GM12878 (cell line): ENCODE measurements at regions not wholly inside any gene's neighbourhood (a gene's known extent, or its start where the extent isn't known, plus 50 kb on each side); places are given as distances from the start of the nearest gene placed in this dataset.

Source experiments
- ATAC-seq: fragments of 200-7000 bp; cut with Tn5 transposase; 3 replicates; pipeline ENCODE4 v1.9.1; 2020; ENCODE audit warnings: mild to moderate bottlenecking, moderate library complexity
- BruUV-seq: library from RNA; stranded (reverse); fragments of 400-500 nt; replicated peaks from 2 replicates; lab custom pipeline; 2021; lab: Mats Ljungman, UMichigan
- CTCF ChIA-PET: fragments of 300-600 bp; sonication (Branson Sonifier 250); formaldehyde crosslinking; extraction: SDS; loops from one replicate; lab custom pipeline; 2021; ENCODE audit warnings: inconsistent platforms; lab: Yijun Ruan, JAX
- POLR2A ChIA-PET: fragments of 350-600 bp; formaldehyde crosslinking; extraction: SDS; loops from one replicate; lab custom pipeline; 2021; ENCODE audit warnings: inconsistent platforms; lab: Charles Lee
- RAD21 ChIA-PET: fragments of 300-600 bp; sonication (Branson Sonifier 250); formaldehyde crosslinking; loops from one replicate; lab custom pipeline; 2023; ENCODE audit warnings: antibody characterized with exemption; ENCODE audit not compliant: unreplicated experiment; lab: Charles Lee
- SMC1A ChIA-PET: fragments of 300-600 bp; sonication (Branson Sonifier 250); formaldehyde crosslinking; loops from one replicate; lab custom pipeline; 2023; ENCODE audit not compliant: unreplicated experiment, uncharacterized antibody; lab: Charles Lee
- DNase-seq: peaks from one replicate; pipeline ENCODE4 v3.0.0-alpha.2; 2011; ENCODE audit warnings: low read depth, low spot score
- FAIRE-seq: peaks from 3 replicates; lab custom pipeline; 2011; peaks lifted over from hg19 to GRCh38; lab: Jason Lieb, UNC
- H2AFZ ChIP-seq: 2 replicates; pipeline ENCODE4 v1.6.0; 2011; ENCODE audit warnings: low read depth, low read length, control low read depth; ENCODE audit not compliant: control insufficient read depth
- H3K27ac ChIP-seq: 2 replicates; pipeline ENCODE4 v1.5.1; 2011; ENCODE audit warnings: control low read depth; ENCODE audit not compliant: control insufficient read depth, insufficient read depth
- H3K27me3 ChIP-seq, 2 experiments: replicated peaks in 1 of 2; 2 replicates each; pipeline versions ENCODE4 v1.6.0 to v1.6.1; 2011; ENCODE audit warnings: low read length in 1 of 2; ENCODE audit not compliant: control insufficient read depth in 2 of 2, insufficient read depth in 2 of 2
- H3K36me3 ChIP-seq, 2 experiments: 2 replicates each; pipeline ENCODE4 v1.5.1; 2011; ENCODE audit warnings: low read length in 1 of 2; ENCODE audit not compliant: control insufficient read depth in 2 of 2, insufficient read depth in 2 of 2
- H3K4me1 ChIP-seq: 2 replicates; pipeline ENCODE4 v1.6.1; 2011; ENCODE audit warnings: mild to moderate bottlenecking, low read length, moderate library complexity, mixed read lengths; ENCODE audit not compliant: control insufficient read depth, insufficient read depth
- H3K4me2 ChIP-seq: 2 replicates; pipeline ENCODE4 v1.6.0; 2011; ENCODE audit warnings: control low read depth; ENCODE audit not compliant: control insufficient read depth, insufficient read depth
- H3K4me3 ChIP-seq: fragments of 200-600 bp; sonication (generic); 2 replicates; pipeline ENCODE4 v1.5.1; 2016
- H3K79me2 ChIP-seq: 2 replicates; pipeline ENCODE4 v1.6.0; 2011; ENCODE audit warnings: low read length; ENCODE audit not compliant: control insufficient read depth, insufficient read depth
- H3K9ac ChIP-seq: 2 replicates; pipeline ENCODE4 v1.8.0; 2011; ENCODE audit warnings: low read length, control low read depth, mixed read lengths; ENCODE audit not compliant: control insufficient read depth, insufficient read depth
- H3K9me3 ChIP-seq: replicated peaks from 3 replicates; pipeline ENCODE4 v1.5.1; 2011; ENCODE audit warnings: mild to moderate bottlenecking, low read length; ENCODE audit not compliant: control insufficient read depth, insufficient read depth
- H4K20me1 ChIP-seq: 2 replicates; pipeline ENCODE4 v1.6.0; 2011; ENCODE audit not compliant: control insufficient read depth, insufficient read depth
- ASH2L ChIP-seq: fragments of 300-600, 200-600 bp; sonication (generic); IDR thresholded peaks from 2 replicates; pipeline ENCODE4 v1.6.1; 2017; ENCODE audit warnings: low read depth, mild to moderate bottlenecking, borderline replicate concordance
- BCL11A ChIP-seq: IDR thresholded peaks from 2 replicates; pipeline ENCODE4 v1.6.1; 2011; ENCODE audit warnings: low read depth, low read length
- CHD1 ChIP-seq: IDR thresholded peaks from 2 replicates; pipeline ENCODE4 v1.6.1; 2012; ENCODE audit warnings: low read depth, low read length, improper control_type of control experiment
- EP300 ChIP-seq, 2 experiments: fragments of 150-350 bp in 1 of 2; IDR thresholded peaks; 2 replicates each; pipeline ENCODE4 v1.6.1; 2011 to 2012; ENCODE audit warnings: low read depth in 2 of 2, low read length in 2 of 2, borderline replicate concordance in 1 of 2, improper control_type of control experiment in 1 of 2, inconsistent platforms in 1 of 2; ENCODE audit not compliant: control insufficient read depth in 1 of 2
- ETV6 ChIP-seq, 2 experiments: fragments of 450-650 bp in 1 of 2; IDR thresholded peaks in 1 of 2; conservative IDR thresholded peaks in 1 of 2; 2 replicates each; pipeline ENCODE4 v1.6.1; 2014; ENCODE audit warnings: antibody characterized with exemption in 1 of 2, borderline replicate concordance in 1 of 2, low read depth in 1 of 2, mild to moderate bottlenecking in 1 of 2, moderate library complexity in 1 of 2
- GATAD2B ChIP-seq: fragments of 450-650 bp; conservative IDR thresholded peaks from 2 replicates; pipeline ENCODE4 v1.6.1; 2017; ENCODE audit warnings: low read depth, mild to moderate bottlenecking, moderate library complexity
- PAX5 ChIP-seq: IDR thresholded peaks from 2 replicates; pipeline ENCODE4 v1.6.1; 2011; ENCODE audit warnings: low read depth, low read length, borderline replicate concordance
- SIX5 ChIP-seq: IDR thresholded peaks from 2 replicates; pipeline ENCODE4 v1.6.1; 2011; ENCODE audit warnings: mild to moderate bottlenecking, low read depth, low read length, moderate library complexity; ENCODE audit not compliant: severe bottlenecking
- SMAD1 ChIP-seq: fragments of 450-650 bp; IDR thresholded peaks from 2 replicates; pipeline ENCODE4 v1.6.1; 2018; ENCODE audit warnings: mild to moderate bottlenecking, low read depth; ENCODE audit not compliant: partially characterized antibody
- TBL1XR1 ChIP-seq: IDR thresholded peaks from 2 replicates; pipeline ENCODE4 v1.6.1; 2012; ENCODE audit warnings: low read depth, low read length, improper control_type of control experiment
- TCF7 ChIP-seq: IDR thresholded peaks from 2 replicates; pipeline ENCODE4 v1.6.1; 2014; ENCODE audit warnings: antibody characterized with exemption, borderline replicate concordance
- WGBS: methylation state at CpG from one replicate; pipeline ENCODE4 v1.1.6; 2016; ENCODE audit warnings: low lambda C conversion rate; ENCODE audit not compliant: insufficient replicate concordance, insufficient coverage; ENCODE audit errors: missing lambda C conversion rate; 5-methylcytosine and 5-hydroxymethylcytosine counted together
- in situ Hi-C: fragments of 300-500 bp; cut with MboI; formaldehyde crosslinking; loops from 9 replicates; pipeline ENCODE4 v1.14.3; 2018; ENCODE audit warnings: mixed read lengths
- intact Hi-C: fragments of 100-400 bp; cut with micrococcal nuclease; formaldehyde crosslinking; loops from one replicate; pipeline ENCODE4 v1.14.2; 2022; ENCODE audit not compliant: unreplicated experiment
- TF ChIP-seq, protein P1 (sequence below): fragments of 450-650 bp; IDR thresholded peaks from 2 replicates; pipeline ENCODE4 v1.6.1; 2017; ENCODE audit warnings: mild to moderate bottlenecking, moderate library complexity
- TF ChIP-seq, protein P2 (sequence below): IDR thresholded peaks from 2 replicates; pipeline ENCODE4 v1.6.1; 2011; ENCODE audit warnings: mild to moderate bottlenecking, low read depth, low read length, moderate library complexity; ENCODE audit not compliant: insufficient replicate concordance
- TF ChIP-seq, protein P3 (sequence below): fragments of 450-650 bp; formaldehyde crosslinking; IDR thresholded peaks from 2 replicates; pipeline ENCODE4 v1.5.0; 2022; ENCODE audit warnings: mild to moderate bottlenecking, missing genetic modification characterization
- TF ChIP-seq, protein P4 (sequence below): fragments of 450-650 bp; IDR thresholded peaks from 2 replicates; pipeline ENCODE4 v1.6.1; 2016; ENCODE audit warnings: mild to moderate bottlenecking

DNA sequence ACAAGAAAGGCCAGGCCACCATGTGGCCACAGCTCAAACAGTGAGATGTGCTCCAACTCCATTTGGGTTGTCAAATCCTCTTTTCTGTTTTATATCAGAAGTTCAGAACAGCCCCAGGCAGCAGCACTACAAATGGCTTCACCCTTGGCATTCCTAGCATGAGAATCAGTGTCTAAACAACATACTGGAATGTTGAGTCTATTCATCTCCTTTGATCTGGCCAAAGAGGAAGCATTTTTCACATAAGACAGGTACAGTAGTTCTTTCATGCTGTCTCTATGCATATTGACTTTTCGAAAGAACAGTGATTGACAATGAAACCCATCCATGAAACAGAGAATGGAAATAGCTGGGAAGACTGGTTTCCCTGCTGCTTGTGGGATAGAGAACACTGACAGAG lies 289.5 kb downstream of the USP46 start:
- CTCF ChIA-PET = no interaction called here
- POLR2A ChIA-PET = no interaction called here
- no peak for DNase-seq
- H4K20me1 ChIP-seq = no peaks in the 10 kb centered on the region
- H3K9me3 ChIP-seq = no peaks in the 10 kb centered on the region
- H3K79me2 ChIP-seq = no peaks in the 10 kb centered on the region
- WGBS = 7% methylated on average over 1 of the region's 1 CpG
- no peak overlapping the region for H3K27ac ChIP-seq
- no peak overlapping the region for H3K9ac ChIP-seq
- H3K27me3 ChIP-seq = no peaks in the 10 kb centered on the region
- SMC1A ChIA-PET = no interaction called here
- FAIRE-seq = no peak
- H3K36me3 ChIP-seq = no peaks in the 10 kb centered on the region
- in situ Hi-C loops = loop anchor here (5.0 kb wide), 1 partner anchor 293 kb away; no protein-coding TSS in a partner anchor
- H3K4me3 ChIP-seq = no peak overlapping the region
- intact Hi-C loops = loop anchor here (10.0 kb wide), 1 partner anchor 215 kb away; no protein-coding TSS in a partner anchor
- H3K4me1 ChIP-seq = no peaks in the 10 kb centered on the region
- ATAC-seq = no peak
- BruUV-seq = no TSS peak
- RAD21 ChIA-PET = no interaction called here
- no peak overlapping the region for H3K4me2 ChIP-seq
- H2AFZ ChIP-seq = no peak overlapping the region
- TF ChIP-seq ASH2L (no peak), PAX5 (no peak), TBL1XR1 (no peak), GATAD2B (no peak), ETV6 (conservative IDR thresholded peaks at IDR 0.05 in 1 of 2, IDR thresholded peaks at IDR 0.05 in 1 of 2; ENCODE audit: borderline replicate concordance in 1 of 2, low read depth in 1 of 2) (no peak), TCF7 (no peak), CHD1 (no peak), SIX5 (no peak), EP300 (IDR thresholded peaks at IDR 0.05; ENCODE audit: borderline replicate concordance in 1 of 2, control insufficient read depth in 1 of 2, low read depth in 2 of 2, low read length in 2 of 2) (no peak), BCL11A (no peak), SMAD1 (no peak)
- TF ChIP-seq, protein P1, sequence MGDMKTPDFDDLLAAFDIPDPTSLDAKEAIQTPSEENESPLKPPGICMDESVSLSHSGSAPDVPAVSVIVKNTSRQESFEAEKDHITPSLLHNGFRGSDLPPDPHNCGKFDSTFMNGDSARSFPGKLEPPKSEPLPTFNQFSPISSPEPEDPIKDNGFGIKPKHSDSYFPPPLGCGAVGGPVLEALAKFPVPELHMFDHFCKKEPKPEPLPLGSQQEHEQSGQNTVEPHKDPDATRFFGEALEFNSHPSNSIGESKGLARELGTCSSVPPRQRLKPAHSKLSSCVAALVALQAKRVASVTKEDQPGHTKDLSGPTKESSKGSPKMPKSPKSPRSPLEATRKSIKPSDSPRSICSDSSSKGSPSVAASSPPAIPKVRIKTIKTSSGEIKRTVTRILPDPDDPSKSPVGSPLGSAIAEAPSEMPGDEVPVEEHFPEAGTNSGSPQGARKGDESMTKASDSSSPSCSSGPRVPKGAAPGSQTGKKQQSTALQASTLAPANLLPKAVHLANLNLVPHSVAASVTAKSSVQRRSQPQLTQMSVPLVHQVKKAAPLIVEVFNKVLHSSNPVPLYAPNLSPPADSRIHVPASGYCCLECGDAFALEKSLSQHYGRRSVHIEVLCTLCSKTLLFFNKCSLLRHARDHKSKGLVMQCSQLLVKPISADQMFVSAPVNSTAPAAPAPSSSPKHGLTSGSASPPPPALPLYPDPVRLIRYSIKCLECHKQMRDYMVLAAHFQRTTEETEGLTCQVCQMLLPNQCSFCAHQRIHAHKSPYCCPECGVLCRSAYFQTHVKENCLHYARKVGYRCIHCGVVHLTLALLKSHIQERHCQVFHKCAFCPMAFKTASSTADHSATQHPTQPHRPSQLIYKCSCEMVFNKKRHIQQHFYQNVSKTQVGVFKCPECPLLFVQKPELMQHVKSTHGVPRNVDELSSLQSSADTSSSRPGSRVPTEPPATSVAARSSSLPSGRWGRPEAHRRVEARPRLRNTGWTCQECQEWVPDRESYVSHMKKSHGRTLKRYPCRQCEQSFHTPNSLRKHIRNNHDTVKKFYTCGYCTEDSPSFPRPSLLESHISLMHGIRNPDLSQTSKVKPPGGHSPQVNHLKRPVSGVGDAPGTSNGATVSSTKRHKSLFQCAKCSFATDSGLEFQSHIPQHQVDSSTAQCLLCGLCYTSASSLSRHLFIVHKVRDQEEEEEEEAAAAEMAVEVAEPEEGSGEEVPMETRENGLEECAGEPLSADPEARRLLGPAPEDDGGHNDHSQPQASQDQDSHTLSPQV = no peak
- TF ChIP-seq, protein P2, sequence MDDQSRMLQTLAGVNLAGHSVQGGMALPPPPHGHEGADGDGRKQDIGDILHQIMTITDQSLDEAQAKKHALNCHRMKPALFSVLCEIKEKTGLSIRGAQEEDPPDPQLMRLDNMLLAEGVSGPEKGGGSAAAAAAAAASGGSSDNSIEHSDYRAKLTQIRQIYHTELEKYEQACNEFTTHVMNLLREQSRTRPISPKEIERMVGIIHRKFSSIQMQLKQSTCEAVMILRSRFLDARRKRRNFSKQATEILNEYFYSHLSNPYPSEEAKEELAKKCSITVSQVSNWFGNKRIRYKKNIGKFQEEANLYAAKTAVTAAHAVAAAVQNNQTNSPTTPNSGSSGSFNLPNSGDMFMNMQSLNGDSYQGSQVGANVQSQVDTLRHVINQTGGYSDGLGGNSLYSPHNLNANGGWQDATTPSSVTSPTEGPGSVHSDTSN = no peak
- TF ChIP-seq, protein P3, sequence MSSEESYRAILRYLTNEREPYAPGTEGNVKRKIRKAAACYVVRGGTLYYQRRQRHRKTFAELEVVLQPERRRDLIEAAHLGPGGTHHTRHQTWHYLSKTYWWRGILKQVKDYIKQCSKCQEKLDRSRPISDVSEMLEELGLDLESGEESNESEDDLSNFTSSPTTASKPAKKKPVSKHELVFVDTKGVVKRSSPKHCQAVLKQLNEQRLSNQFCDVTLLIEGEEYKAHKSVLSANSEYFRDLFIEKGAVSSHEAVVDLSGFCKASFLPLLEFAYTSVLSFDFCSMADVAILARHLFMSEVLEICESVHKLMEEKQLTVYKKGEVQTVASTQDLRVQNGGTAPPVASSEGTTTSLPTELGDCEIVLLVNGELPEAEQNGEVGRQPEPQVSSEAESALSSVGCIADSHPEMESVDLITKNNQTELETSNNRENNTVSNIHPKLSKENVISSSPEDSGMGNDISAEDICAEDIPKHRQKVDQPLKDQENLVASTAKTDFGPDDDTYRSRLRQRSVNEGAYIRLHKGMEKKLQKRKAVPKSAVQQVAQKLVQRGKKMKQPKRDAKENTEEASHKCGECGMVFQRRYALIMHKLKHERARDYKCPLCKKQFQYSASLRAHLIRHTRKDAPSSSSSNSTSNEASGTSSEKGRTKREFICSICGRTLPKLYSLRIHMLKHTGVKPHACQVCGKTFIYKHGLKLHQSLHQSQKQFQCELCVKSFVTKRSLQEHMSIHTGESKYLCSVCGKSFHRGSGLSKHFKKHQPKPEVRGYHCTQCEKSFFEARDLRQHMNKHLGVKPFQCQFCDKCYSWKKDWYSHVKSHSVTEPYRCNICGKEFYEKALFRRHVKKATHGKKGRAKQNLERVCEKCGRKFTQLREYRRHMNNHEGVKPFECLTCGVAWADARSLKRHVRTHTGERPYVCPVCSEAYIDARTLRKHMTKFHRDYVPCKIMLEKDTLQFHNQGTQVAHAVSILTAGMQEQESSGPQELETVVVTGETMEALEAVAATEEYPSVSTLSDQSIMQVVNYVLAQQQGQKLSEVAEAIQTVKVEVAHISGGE = no peak
- TF ChIP-seq, protein P4, sequence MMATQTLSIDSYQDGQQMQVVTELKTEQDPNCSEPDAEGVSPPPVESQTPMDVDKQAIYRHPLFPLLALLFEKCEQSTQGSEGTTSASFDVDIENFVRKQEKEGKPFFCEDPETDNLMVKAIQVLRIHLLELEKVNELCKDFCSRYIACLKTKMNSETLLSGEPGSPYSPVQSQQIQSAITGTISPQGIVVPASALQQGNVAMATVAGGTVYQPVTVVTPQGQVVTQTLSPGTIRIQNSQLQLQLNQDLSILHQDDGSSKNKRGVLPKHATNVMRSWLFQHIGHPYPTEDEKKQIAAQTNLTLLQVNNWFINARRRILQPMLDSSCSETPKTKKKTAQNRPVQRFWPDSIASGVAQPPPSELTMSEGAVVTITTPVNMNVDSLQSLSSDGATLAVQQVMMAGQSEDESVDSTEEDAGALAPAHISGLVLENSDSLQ = no peak
